HG03095 (cell line): ENCODE measurements at regions not wholly inside any gene's neighbourhood (a gene's known extent, or its start where the extent isn't known, plus 50 kb on each side); places are given as distances from the start of the nearest gene placed in this dataset.

ENCODE experiments used
- ATAC-seq: cut with Tn5 transposase; IDR thresholded peaks from one replicate; pipeline ENCODE4 v1.9.1; 2021; ENCODE audit warnings: moderate library complexity; ENCODE audit not compliant: unreplicated experiment

- ATAC-seq = no peak
Observed at GRCh38 chr3:95055288-95055687, 992.4 kb downstream of the NSUN3 start.

GRCh38 chr3:95082191-95082590 lies 1019.3 kb downstream of the NSUN3 start:
- ATAC-seq = no peak

GRCh38 chr3:95084738-95085137 lies 1021.9 kb downstream of the NSUN3 start:
- no peak for ATAC-seq

GRCh38 chr3:95088464-95088863 lies 1025.6 kb downstream of the NSUN3 start:
- no peak for ATAC-seq

- no peak for ATAC-seq
Observed at GRCh38 chr3:95097493-95097892, 1034.6 kb downstream of the NSUN3 start.

GRCh38 chr3:95120921-95121320 lies 1058.1 kb downstream of the NSUN3 start:
- ATAC-seq = no peak

GRCh38 chr3:95123104-95123503 lies 1060.2 kb downstream of the NSUN3 start:
- no peak for ATAC-seq

GRCh38 chr3:95134693-95135413 lies 1072.0 kb downstream of the NSUN3 start:
- ATAC-seq = no peak

GRCh38 chr3:95148107-95148506 lies 1085.2 kb downstream of the NSUN3 start:
- no peak for ATAC-seq

GRCh38 chr3:95151590-95151989 lies 1088.7 kb downstream of the NSUN3 start:
- ATAC-seq = no peak

GRCh38 chr3:95154766-95155165 lies 1091.9 kb downstream of the NSUN3 start:
- no peak for ATAC-seq

- no peak for ATAC-seq
Observed at GRCh38 chr3:95162794-95163193, 1099.9 kb downstream of the NSUN3 start.

- ATAC-seq = no peak
Observed at GRCh38 chr3:95167748-95168147, 1104.9 kb downstream of the NSUN3 start.

GRCh38 chr3:95168526-95168925 lies 1105.7 kb downstream of the NSUN3 start:
- no peak for ATAC-seq

GRCh38 chr3:95172164-95172943 lies 1109.5 kb downstream of the NSUN3 start:
- no peak for ATAC-seq

- no peak for ATAC-seq
Observed at GRCh38 chr3:95177096-95177495, 1114.2 kb downstream of the NSUN3 start.

GRCh38 chr3:95184038-95184437 lies 1121.2 kb downstream of the NSUN3 start:
- no peak for ATAC-seq

GRCh38 chr3:95189348-95189747 lies 1126.5 kb downstream of the NSUN3 start:
- no peak for ATAC-seq

GRCh38 chr3:95197661-95198060 lies 1134.8 kb downstream of the NSUN3 start:
- ATAC-seq = no peak

- no peak for ATAC-seq
Observed at GRCh38 chr3:95200384-95200783, 1137.5 kb downstream of the NSUN3 start.

- ATAC-seq = no peak
Observed at GRCh38 chr3:95210878-95211277, 1148.0 kb downstream of the NSUN3 start.

- ATAC-seq = no peak
Observed at GRCh38 chr3:95212117-95212516, 1149.3 kb downstream of the NSUN3 start.
